Natural killer cell treated with Interleukin-12 subunit alpha and Interleukin-12 subunit beta and Interleukin-15 and Interleukin-18, amount 100 ng/mL, for 72 hours (primary cell): ENCODE measurements at regions not wholly inside any gene's neighbourhood (a gene's known extent, or its start where the extent isn't known, plus 50 kb on each side); places are given as distances from the start of the nearest gene placed in this dataset.

Experiments used
- ATAC-seq, 2 donors: fragments of 150-1000 bp; cut with Tn5 transposase in 1 of 2; sonication (Bioruptor Pico), chemical (Tn5 transposase) in 1 of 2; 2 replicates each; pipeline ENCODE4 v1.10.0; 2021
- DNase-seq: peaks from one replicate; pipeline ENCODE4 v3.0.0; 2022; ENCODE audit warnings: low spot score
- H3K27ac Mint-ChIP-seq, 2 donors: 1 replicate in 1 of 2; 2 replicates in 1 of 2; pipeline ENCODE4 v1.8.0; 2022; ENCODE audit warnings: mixed read lengths in 2 of 2, mild to moderate bottlenecking in 1 of 2, moderate library complexity in 1 of 2
- H3K27me3 Mint-ChIP-seq, 2 donors: 1 replicate in 1 of 2; 2 replicates in 1 of 2; pipeline ENCODE4 v1.8.0; 2022; ENCODE audit warnings: mixed read lengths in 2 of 2
- H3K36me3 Mint-ChIP-seq: one replicate; pipeline ENCODE4 v1.8.0; 2022; ENCODE audit warnings: mixed read lengths
- H3K4me1 Mint-ChIP-seq, 2 donors: 1 replicate in 1 of 2; 2 replicates in 1 of 2; pipeline ENCODE4 v1.8.0; 2022; ENCODE audit warnings: low read depth in 2 of 2, mixed read lengths in 2 of 2, mild to moderate bottlenecking in 1 of 2
- H3K4me3 Mint-ChIP-seq: one replicate; pipeline ENCODE4 v1.8.0; 2022; ENCODE audit warnings: mixed read lengths
- H3K9me3 Mint-ChIP-seq: 2 replicates; pipeline ENCODE4 v1.8.0; 2022; ENCODE audit warnings: mixed read lengths

GRCh38 chr5:38018016-38018415 is 178.2 kb upstream of the GDNF start:
- Mint-ChIP-seq H3K27me3 (peaks cover 0 to 8% of the 10 kb centered on the region in 2 donors), H3K36me3 (no peaks in the 10 kb centered on the region), H3K27ac (no peak overlapping the region), H3K4me3 (no peak overlapping the region), H3K4me1 (no peaks in the 10 kb centered on the region), H3K9me3 (no peaks in the 10 kb centered on the region)
- DNase-seq (no peak), ATAC-seq (no peak)

- no peaks in the 10 kb centered on the region for H3K4me1 Mint-ChIP-seq
- H3K4me3 Mint-ChIP-seq: no peak overlapping the region
- no peaks in the 10 kb centered on the region for H3K36me3 Mint-ChIP-seq
- no peaks in the 10 kb centered on the region for H3K27me3 Mint-ChIP-seq
- no peaks in the 10 kb centered on the region for H3K9me3 Mint-ChIP-seq
- ATAC-seq (no peak), DNase-seq (no peak)
- no peak overlapping the region for H3K27ac Mint-ChIP-seq
Measured at GRCh38 chr5:38013107-38013506, 173.3 kb upstream of the GDNF start.

- no peak for DNase-seq
- no peak overlapping the region for H3K4me3 Mint-ChIP-seq
- H3K36me3 Mint-ChIP-seq: no peaks in the 10 kb centered on the region
- no peak for ATAC-seq
- H3K27me3 Mint-ChIP-seq: no peaks in the 10 kb centered on the region
- no peaks in the 10 kb centered on the region for H3K4me1 Mint-ChIP-seq
- H3K9me3 Mint-ChIP-seq: peaks cover 3% of the 10 kb centered on the region
- H3K27ac Mint-ChIP-seq: no peak overlapping the region
Measured at GRCh38 chr5:38011668-38012188, 171.9 kb upstream of the GDNF start.

- ATAC-seq (no peak), DNase-seq (no peak)
- Mint-ChIP-seq H3K36me3 (no peaks in the 10 kb centered on the region), H3K9me3 (peaks cover 3% of the 10 kb centered on the region), H3K27me3 (no peaks in the 10 kb centered on the region), H3K27ac (no peak overlapping the region), H3K4me3 (no peak overlapping the region), H3K4me1 (no peaks in the 10 kb centered on the region)
Measured at GRCh38 chr5:38009749-38010358, 170.0 kb upstream of the GDNF start.

GRCh38 chr5:38008198-38008597 is 168.4 kb upstream of the GDNF start:
- Mint-ChIP-seq H3K9me3 (peaks cover 3% of the 10 kb centered on the region), H3K27ac (no peak overlapping the region), H3K27me3 (no peaks in the 10 kb centered on the region), H3K4me1 (no peaks in the 10 kb centered on the region), H3K36me3 (no peaks in the 10 kb centered on the region), H3K4me3 (no peak overlapping the region)
- no peak for ATAC-seq
- DNase-seq: no peak

- no peak overlapping the region for H3K4me3 Mint-ChIP-seq
- H3K27ac Mint-ChIP-seq: no peak overlapping the region
- peaks cover 4% of the 10 kb centered on the region for H3K9me3 Mint-ChIP-seq
- no peak for ATAC-seq
- no peaks in the 10 kb centered on the region for H3K4me1 Mint-ChIP-seq
- no peak for DNase-seq
- H3K36me3 Mint-ChIP-seq: no peaks in the 10 kb centered on the region
- peaks cover 0 to 3% of the 10 kb centered on the region in 2 donors for H3K27me3 Mint-ChIP-seq
Measured at GRCh38 chr5:37999593-37999992, 159.8 kb upstream of the GDNF start.

- H3K9me3 Mint-ChIP-seq: peaks cover 4% of the 10 kb centered on the region
- H3K36me3 Mint-ChIP-seq: no peaks in the 10 kb centered on the region
- no peak overlapping the region for H3K27ac Mint-ChIP-seq
- no peaks in the 10 kb centered on the region for H3K4me1 Mint-ChIP-seq
- peaks cover 0 to 7% of the 10 kb centered on the region in 2 donors for H3K27me3 Mint-ChIP-seq
- ATAC-seq (no peak), DNase-seq (no peak)
- H3K4me3 Mint-ChIP-seq: no peak overlapping the region
Measured at GRCh38 chr5:37996918-37997317, 157.1 kb upstream of the GDNF start.

- ATAC-seq: no peak
- Mint-ChIP-seq H3K9me3 (peaks cover 6% of the 10 kb centered on the region), H3K27ac (no peak overlapping the region), H3K4me3 (no peak overlapping the region), H3K4me1 (no peaks in the 10 kb centered on the region), H3K36me3 (no peaks in the 10 kb centered on the region), H3K27me3 (peaks cover 2 to 7% of the 10 kb centered on the region in 2 donors)
- no peak for DNase-seq
Measured at GRCh38 chr5:37994729-37995128, 154.9 kb upstream of the GDNF start.

- Mint-ChIP-seq H3K36me3 (no peaks in the 10 kb centered on the region), H3K4me3 (no peak overlapping the region), H3K27me3 (peaks cover 2 to 7% of the 10 kb centered on the region in 2 donors), H3K27ac (no peak overlapping the region), H3K9me3 (peaks cover 2% of the 10 kb centered on the region), H3K4me1 (no peaks in the 10 kb centered on the region)
- no peak for ATAC-seq
- DNase-seq: no peak
Measured at GRCh38 chr5:37991301-37992299, 151.8 kb upstream of the GDNF start.

GRCh38 chr5:37989884-37990283 is 150.0 kb upstream of the GDNF start:
- Mint-ChIP-seq H3K4me1 (no peaks in the 10 kb centered on the region), H3K9me3 (peaks cover 2% of the 10 kb centered on the region), H3K27me3 (peaks cover 2 to 6% of the 10 kb centered on the region in 2 donors), H3K27ac (no peak overlapping the region), H3K4me3 (no peak overlapping the region), H3K36me3 (no peaks in the 10 kb centered on the region)
- DNase-seq (no peak), ATAC-seq (no peak)

- Mint-ChIP-seq H3K27me3 (peaks cover 0 to 2% of the 10 kb centered on the region in 2 donors), H3K27ac (no peak overlapping the region), H3K4me3 (no peak overlapping the region), H3K9me3 (peaks cover 2% of the 10 kb centered on the region), H3K36me3 (no peaks in the 10 kb centered on the region), H3K4me1 (no peaks in the 10 kb centered on the region)
- no peak for ATAC-seq
- no peak for DNase-seq
Measured at GRCh38 chr5:37988454-37989046, 148.7 kb upstream of the GDNF start.

- ATAC-seq: no peak
- Mint-ChIP-seq H3K9me3 (no peaks in the 10 kb centered on the region), H3K36me3 (no peaks in the 10 kb centered on the region), H3K4me3 (no peak overlapping the region), H3K4me1 (no peaks in the 10 kb centered on the region), H3K27me3 (no peaks in the 10 kb centered on the region), H3K27ac (no peak overlapping the region)
- DNase-seq: no peak
Measured at GRCh38 chr5:37984300-37984699, 144.5 kb upstream of the GDNF start.

- H3K9me3 Mint-ChIP-seq: no peaks in the 10 kb centered on the region
- no peak overlapping the region for H3K27ac Mint-ChIP-seq
- DNase-seq (no peak), ATAC-seq (no peak)
- no peaks in the 10 kb centered on the region for H3K27me3 Mint-ChIP-seq
- H3K36me3 Mint-ChIP-seq: no peaks in the 10 kb centered on the region
- no peaks in the 10 kb centered on the region for H3K4me1 Mint-ChIP-seq
- H3K4me3 Mint-ChIP-seq: no peak overlapping the region
Measured at GRCh38 chr5:37983463-37983862, 143.6 kb upstream of the GDNF start.

GRCh38 chr5:37979559-37979958 is 139.7 kb upstream of the GDNF start:
- H3K36me3 Mint-ChIP-seq: no peaks in the 10 kb centered on the region
- no peaks in the 10 kb centered on the region for H3K4me1 Mint-ChIP-seq
- no peak overlapping the region for H3K4me3 Mint-ChIP-seq
- no peaks in the 10 kb centered on the region for H3K9me3 Mint-ChIP-seq
- no peak overlapping the region for H3K27ac Mint-ChIP-seq
- ATAC-seq (no peak), DNase-seq (no peak)
- H3K27me3 Mint-ChIP-seq: no peaks in the 10 kb centered on the region
